ENCODE measurements at regions not wholly inside any gene's neighbourhood (a gene's known extent, or its start where the extent isn't known, plus 50 kb on each side); places are given as distances from the start of the nearest gene placed in this dataset.

GRCh38 chr20:20931632-20932031 lies 174.5 kb downstream of the LINC00237 start:
- no peaks in the 10 kb centered on the region for H3K9me2 ChIP-seq (ENCODE audit: insufficient read depth, low read length)
- H4K20me1 ChIP-seq (ENCODE audit: insufficient read depth) = no peaks in the 10 kb centered on the region

DNA sequence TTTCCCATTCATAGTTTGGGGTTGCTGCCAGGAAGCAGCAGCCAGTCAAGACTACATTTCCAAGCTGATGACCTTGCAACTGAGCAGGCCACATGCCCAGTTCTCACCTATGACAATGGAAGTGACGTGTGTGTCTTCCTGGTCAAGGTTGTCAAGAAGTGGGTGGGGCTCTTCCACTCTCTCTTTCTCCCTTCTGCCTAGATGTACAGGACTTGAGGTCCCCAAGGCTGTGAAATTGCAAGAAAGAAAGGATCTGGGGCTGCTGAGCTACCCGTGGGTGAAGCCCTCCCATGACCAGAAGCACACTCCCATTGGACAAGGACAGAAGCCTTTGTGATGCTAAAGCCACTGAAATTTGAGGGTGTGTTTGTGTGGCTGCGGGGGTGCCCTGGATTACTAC lies 175.1 kb downstream of the LINC00237 start:
- no peaks in the 10 kb centered on the region for H3F3A ChIP-seq (ENCODE audit: insufficient read depth, low read length, poor library complexity, severe bottlenecking)
- no peak overlapping the region for H2AFZ ChIP-seq (ENCODE audit: low read depth, low read length)
- H3K9me3 ChIP-seq (ENCODE audit: low read length) = no peaks in the 10 kb centered on the region
- H3K79me2 ChIP-seq (replicated peaks; ENCODE audit: insufficient read depth, low read length) = no peaks in the 10 kb centered on the region
- no peak overlapping the region for H3K9ac ChIP-seq (ENCODE audit: low read length)
- no peak overlapping the region for H3K27ac ChIP-seq (ENCODE audit: low read length)
- no peaks in the 10 kb centered on the region for H3K36me3 ChIP-seq (ENCODE audit: insufficient read depth, low read length)
- no peak overlapping the region for H3K4me2 ChIP-seq (ENCODE audit: low read length)
- TF ChIP-seq MXI1 (conservative IDR thresholded peaks at IDR 0.05; ENCODE audit: poor library complexity, severe bottlenecking) (no peak), TAF1 (IDR thresholded peaks at IDR 0.05; ENCODE audit: low read depth) (no peak), SMC3 (conservative IDR thresholded peaks at IDR 0.05; ENCODE audit: poor library complexity) (no peak), EP300 (conservative IDR thresholded peaks at IDR 0.05; ENCODE audit: poor library complexity, severe bottlenecking) (no peak), POLR2AphosphoS5 (IDR thresholded peaks at IDR 0.05) (no peak), EZH2 (IDR thresholded peaks at IDR 0.05; ENCODE audit: borderline replicate concordance, insufficient read depth, low read length, poor library complexity, severe bottlenecking) (no peak), RAD21 (conservative IDR thresholded peaks at IDR 0.05) (no peak), CTCF (IDR thresholded peaks at IDR 0.05; ENCODE audit: poor library complexity, severe bottlenecking) (no peak)
- TF ChIP-seq, protein P1, sequence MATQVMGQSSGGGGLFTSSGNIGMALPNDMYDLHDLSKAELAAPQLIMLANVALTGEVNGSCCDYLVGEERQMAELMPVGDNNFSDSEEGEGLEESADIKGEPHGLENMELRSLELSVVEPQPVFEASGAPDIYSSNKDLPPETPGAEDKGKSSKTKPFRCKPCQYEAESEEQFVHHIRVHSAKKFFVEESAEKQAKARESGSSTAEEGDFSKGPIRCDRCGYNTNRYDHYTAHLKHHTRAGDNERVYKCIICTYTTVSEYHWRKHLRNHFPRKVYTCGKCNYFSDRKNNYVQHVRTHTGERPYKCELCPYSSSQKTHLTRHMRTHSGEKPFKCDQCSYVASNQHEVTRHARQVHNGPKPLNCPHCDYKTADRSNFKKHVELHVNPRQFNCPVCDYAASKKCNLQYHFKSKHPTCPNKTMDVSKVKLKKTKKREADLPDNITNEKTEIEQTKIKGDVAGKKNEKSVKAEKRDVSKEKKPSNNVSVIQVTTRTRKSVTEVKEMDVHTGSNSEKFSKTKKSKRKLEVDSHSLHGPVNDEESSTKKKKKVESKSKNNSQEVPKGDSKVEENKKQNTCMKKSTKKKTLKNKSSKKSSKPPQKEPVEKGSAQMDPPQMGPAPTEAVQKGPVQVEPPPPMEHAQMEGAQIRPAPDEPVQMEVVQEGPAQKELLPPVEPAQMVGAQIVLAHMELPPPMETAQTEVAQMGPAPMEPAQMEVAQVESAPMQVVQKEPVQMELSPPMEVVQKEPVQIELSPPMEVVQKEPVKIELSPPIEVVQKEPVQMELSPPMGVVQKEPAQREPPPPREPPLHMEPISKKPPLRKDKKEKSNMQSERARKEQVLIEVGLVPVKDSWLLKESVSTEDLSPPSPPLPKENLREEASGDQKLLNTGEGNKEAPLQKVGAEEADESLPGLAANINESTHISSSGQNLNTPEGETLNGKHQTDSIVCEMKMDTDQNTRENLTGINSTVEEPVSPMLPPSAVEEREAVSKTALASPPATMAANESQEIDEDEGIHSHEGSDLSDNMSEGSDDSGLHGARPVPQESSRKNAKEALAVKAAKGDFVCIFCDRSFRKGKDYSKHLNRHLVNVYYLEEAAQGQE (IDR thresholded peaks at IDR 0.05; ENCODE audit: borderline replicate concordance) = no peak
- no peaks in the 10 kb centered on the region for H4K20me1 ChIP-seq (ENCODE audit: insufficient read depth)
- H3K4me3 ChIP-seq (ENCODE audit: low read length) = no peak overlapping the region
- no peaks in the 10 kb centered on the region for H3K9me2 ChIP-seq (ENCODE audit: insufficient read depth, low read length)
- no peaks in the 10 kb centered on the region for H3K27me3 ChIP-seq (ENCODE audit: insufficient read depth, low read depth, low read length)

More at GRCh38 chr20:20931632-20932031, 174.5 kb downstream of the LINC00237 start:
- Histone ChIP-seq H3K36me3 (ENCODE audit: insufficient read depth, low read length) (no peaks in the 10 kb centered on the region), H3K27ac (ENCODE audit: low read length) (no peak overlapping the region), H3K9me3 (ENCODE audit: low read length) (no peaks in the 10 kb centered on the region), H3F3A (ENCODE audit: insufficient read depth, low read length, poor library complexity, severe bottlenecking) (no peaks in the 10 kb centered on the region), H3K27me3 (ENCODE audit: insufficient read depth, low read depth, low read length) (no peaks in the 10 kb centered on the region), H3K4me3 (ENCODE audit: low read length) (no peak overlapping the region), H3K4me2 (ENCODE audit: low read length) (no peak overlapping the region), H3K9ac (ENCODE audit: low read length) (no peak overlapping the region), H3K79me2 (replicated peaks; ENCODE audit: insufficient read depth, low read length) (no peaks in the 10 kb centered on the region), H2AFZ (ENCODE audit: low read depth, low read length) (no peak overlapping the region)
- no peak for TF ChIP-seq MXI1 (conservative IDR thresholded peaks at IDR 0.05; ENCODE audit: poor library complexity, severe bottlenecking)

- Histone ChIP-seq H3K9me3 (ENCODE audit: low read length) (no peaks in the 10 kb centered on the region), H3K9ac (ENCODE audit: low read length) (no peak overlapping the region), H3K79me2 (replicated peaks; ENCODE audit: insufficient read depth, low read length) (no peaks in the 10 kb centered on the region), H4K20me1 (ENCODE audit: insufficient read depth) (no peaks in the 10 kb centered on the region), H3K36me3 (ENCODE audit: insufficient read depth, low read length) (no peaks in the 10 kb centered on the region), H3F3A (ENCODE audit: insufficient read depth, low read length, poor library complexity, severe bottlenecking) (no peaks in the 10 kb centered on the region), H3K4me3 (ENCODE audit: low read length) (no peak overlapping the region), H3K27me3 (ENCODE audit: insufficient read depth, low read depth, low read length) (no peaks in the 10 kb centered on the region), H2AFZ (ENCODE audit: low read depth, low read length) (no peak overlapping the region), H3K9me2 (ENCODE audit: insufficient read depth, low read length) (no peaks in the 10 kb centered on the region), H3K4me2 (ENCODE audit: low read length) (no peak overlapping the region), H3K27ac (ENCODE audit: low read length) (no peak overlapping the region)
- no peak for TF ChIP-seq SMC3 (conservative IDR thresholded peaks at IDR 0.05; ENCODE audit: poor library complexity)
- TF ChIP-seq MXI1 (conservative IDR thresholded peaks at IDR 0.05; ENCODE audit: poor library complexity, severe bottlenecking) = no peak
- TF ChIP-seq EZH2 (IDR thresholded peaks at IDR 0.05; ENCODE audit: borderline replicate concordance, insufficient read depth, low read length, poor library complexity, severe bottlenecking) = no peak
- no peak for TF ChIP-seq EP300 (conservative IDR thresholded peaks at IDR 0.05; ENCODE audit: poor library complexity, severe bottlenecking)
- no peak for TF ChIP-seq POLR2AphosphoS5 (IDR thresholded peaks at IDR 0.05)
- TF ChIP-seq RAD21 (conservative IDR thresholded peaks at IDR 0.05) = no peak
- TF ChIP-seq, protein P1 (IDR thresholded peaks at IDR 0.05; ENCODE audit: borderline replicate concordance) = no peak
- no peak for TF ChIP-seq CTCF (IDR thresholded peaks at IDR 0.05; ENCODE audit: poor library complexity, severe bottlenecking)
- no peak for TF ChIP-seq TAF1 (IDR thresholded peaks at IDR 0.05; ENCODE audit: low read depth)
Measured at GRCh38 chr20:20930500-20930899, 175.7 kb downstream of the LINC00237 start.
